ENCODE measurements at regions not wholly inside any gene's neighbourhood (a gene's known extent, or its start where the extent isn't known, plus 50 kb on each side); places are given as distances from the start of the nearest gene placed in this dataset.

GRCh38 chr2:172232708-172233396 is 130.2 kb upstream of the DLX2 start:
- H3K36me3 ChIP-seq (ENCODE audit: insufficient read depth, low read depth, low read length): no peaks in the 10 kb centered on the region
- peaks cover 24% of the 10 kb centered on the region for H3K4me1 ChIP-seq (ENCODE audit: insufficient read depth, low read length)
- no peak overlapping the region for H3K27ac ChIP-seq (ENCODE audit: low read length)
- H3K9ac ChIP-seq (ENCODE audit: low read depth, low read length): no peak overlapping the region
- H3K9me3 ChIP-seq (ENCODE audit: insufficient read depth, low read depth, low read length): no peaks in the 10 kb centered on the region
- no peak overlapping the region for H3K4me3 ChIP-seq (ENCODE audit: low read length)
- H3K27me3 ChIP-seq (ENCODE audit: insufficient read depth, low read length): peaks cover 48% of the 10 kb centered on the region

- no peak overlapping the region for H3K27ac ChIP-seq (ENCODE audit: low read length)
- H3K9ac ChIP-seq (ENCODE audit: low read depth, low read length): peak overlapping the region; percentile 36; the same call in 1 of the 2 replicates
- no peaks in the 10 kb centered on the region for H3K9me3 ChIP-seq (ENCODE audit: insufficient read depth, low read depth, low read length)
- no peaks in the 10 kb centered on the region for H3K36me3 ChIP-seq (ENCODE audit: insufficient read depth, low read depth, low read length)
- H3K4me3 ChIP-seq (ENCODE audit: low read length): peak overlapping the region; percentile 60
- peaks cover 24% of the 10 kb centered on the region for H3K4me1 ChIP-seq (ENCODE audit: insufficient read depth, low read length)
- peaks cover 48% of the 10 kb centered on the region for H3K27me3 ChIP-seq (ENCODE audit: insufficient read depth, low read length)
Measured at GRCh38 chr2:172233987-172234715, 131.5 kb upstream of the DLX2 start.

- H3K4me1 ChIP-seq (ENCODE audit: insufficient read depth, low read length): peaks cover 24% of the 10 kb centered on the region
- no peak overlapping the region for H3K27ac ChIP-seq (ENCODE audit: low read length)
- H3K9ac ChIP-seq (ENCODE audit: low read depth, low read length): peak overlapping the region; percentile 36; the same call in 1 of the 2 replicates
- no peaks in the 10 kb centered on the region for H3K9me3 ChIP-seq (ENCODE audit: insufficient read depth, low read depth, low read length)
- no peaks in the 10 kb centered on the region for H3K36me3 ChIP-seq (ENCODE audit: insufficient read depth, low read depth, low read length)
- peaks cover 48% of the 10 kb centered on the region for H3K27me3 ChIP-seq (ENCODE audit: insufficient read depth, low read length)
- peak overlapping the region; percentile 60 for H3K4me3 ChIP-seq (ENCODE audit: low read length)
Measured at GRCh38 chr2:172234716-172235691, 132.3 kb upstream of the DLX2 start.

- no peak overlapping the region for H3K9ac ChIP-seq (ENCODE audit: low read depth, low read length)
- H3K36me3 ChIP-seq (ENCODE audit: insufficient read depth, low read depth, low read length): no peaks in the 10 kb centered on the region
- no peaks in the 10 kb centered on the region for H3K9me3 ChIP-seq (ENCODE audit: insufficient read depth, low read depth, low read length)
- peaks cover 15% of the 10 kb centered on the region; the same call in 1 of the 2 replicates for H3K4me1 ChIP-seq (ENCODE audit: insufficient read depth, low read length)
- no peak overlapping the region for H3K27ac ChIP-seq (ENCODE audit: low read length)
- H3K4me3 ChIP-seq (ENCODE audit: low read length): no peak overlapping the region
- peaks cover 17% of the 10 kb centered on the region for H3K27me3 ChIP-seq (ENCODE audit: insufficient read depth, low read length)
Measured at GRCh38 chr2:172239944-172240590, 137.4 kb upstream of the DLX2 start.

- peaks cover 8% of the 10 kb centered on the region; the same call in 1 of the 2 replicates for H3K4me1 ChIP-seq (ENCODE audit: insufficient read depth, low read length)
- H3K9me3 ChIP-seq (ENCODE audit: insufficient read depth, low read depth, low read length): no peaks in the 10 kb centered on the region
- no peak overlapping the region for H3K4me3 ChIP-seq (ENCODE audit: low read length)
- H3K27ac ChIP-seq (ENCODE audit: low read length): no peak overlapping the region
- H3K9ac ChIP-seq (ENCODE audit: low read depth, low read length): no peak overlapping the region
- H3K27me3 ChIP-seq (ENCODE audit: insufficient read depth, low read length): peaks cover 6% of the 10 kb centered on the region
- no peaks in the 10 kb centered on the region for H3K36me3 ChIP-seq (ENCODE audit: insufficient read depth, low read depth, low read length)
Measured at GRCh38 chr2:172241222-172241621, 138.5 kb upstream of the DLX2 start.

- peaks cover 8% of the 10 kb centered on the region; the same call in 1 of the 2 replicates for H3K4me1 ChIP-seq (ENCODE audit: insufficient read depth, low read length)
Measured at GRCh38 chr2:172242471-172242870, 139.8 kb upstream of the DLX2 start.

GRCh38 chr2:172242961-172243360 is 140.3 kb upstream of the DLX2 start:
- Histone ChIP-seq H3K27me3 (ENCODE audit: insufficient read depth, low read length) (no peaks in the 10 kb centered on the region), H3K9me3 (ENCODE audit: insufficient read depth, low read depth, low read length) (no peaks in the 10 kb centered on the region), H3K4me3 (ENCODE audit: low read length) (no peak overlapping the region), H3K36me3 (ENCODE audit: insufficient read depth, low read depth, low read length) (no peaks in the 10 kb centered on the region), H3K9ac (ENCODE audit: low read depth, low read length) (no peak overlapping the region), H3K4me1 (ENCODE audit: insufficient read depth, low read length) (peaks cover 8% of the 10 kb centered on the region; the same call in 1 of the 2 replicates), H3K27ac (ENCODE audit: low read length) (no peak overlapping the region)

More at GRCh38 chr2:172242471-172242870, 139.8 kb upstream of the DLX2 start:
- Histone ChIP-seq H3K27ac (ENCODE audit: low read length) (no peak overlapping the region), H3K4me3 (ENCODE audit: low read length) (no peak overlapping the region), H3K36me3 (ENCODE audit: insufficient read depth, low read depth, low read length) (no peaks in the 10 kb centered on the region), H3K9me3 (ENCODE audit: insufficient read depth, low read depth, low read length) (no peaks in the 10 kb centered on the region), H3K27me3 (ENCODE audit: insufficient read depth, low read length) (no peaks in the 10 kb centered on the region), H3K9ac (ENCODE audit: low read depth, low read length) (no peak overlapping the region)

GRCh38 chr2:172244419-172245130 is 141.9 kb upstream of the DLX2 start:
- Histone ChIP-seq H3K27ac (ENCODE audit: low read length) (no peak overlapping the region), H3K9me3 (ENCODE audit: insufficient read depth, low read depth, low read length) (no peaks in the 10 kb centered on the region), H3K4me3 (ENCODE audit: low read length) (no peak overlapping the region), H3K27me3 (ENCODE audit: insufficient read depth, low read length) (no peaks in the 10 kb centered on the region), H3K9ac (ENCODE audit: low read depth, low read length) (no peak overlapping the region), H3K36me3 (ENCODE audit: insufficient read depth, low read depth, low read length) (no peaks in the 10 kb centered on the region), H3K4me1 (ENCODE audit: insufficient read depth, low read length) (peaks cover 15% of the 10 kb centered on the region)

- Histone ChIP-seq H3K27ac (ENCODE audit: low read length) (no peak overlapping the region), H3K9me3 (ENCODE audit: insufficient read depth, low read depth, low read length) (no peaks in the 10 kb centered on the region), H3K9ac (ENCODE audit: low read depth, low read length) (no peak overlapping the region), H3K27me3 (ENCODE audit: insufficient read depth, low read length) (no peaks in the 10 kb centered on the region), H3K36me3 (ENCODE audit: insufficient read depth, low read depth, low read length) (no peaks in the 10 kb centered on the region), H3K4me3 (ENCODE audit: low read length) (no peak overlapping the region), H3K4me1 (ENCODE audit: insufficient read depth, low read length) (peaks cover 25% of the 10 kb centered on the region)
Measured at GRCh38 chr2:172246649-172247048, 143.9 kb upstream of the DLX2 start.

- Histone ChIP-seq H3K4me1 (ENCODE audit: insufficient read depth, low read length) (peaks cover 29% of the 10 kb centered on the region), H3K36me3 (ENCODE audit: insufficient read depth, low read depth, low read length) (no peaks in the 10 kb centered on the region), H3K9ac (ENCODE audit: low read depth, low read length) (no peak overlapping the region), H3K4me3 (ENCODE audit: low read length) (no peak overlapping the region), H3K27me3 (ENCODE audit: insufficient read depth, low read length) (no peaks in the 10 kb centered on the region), H3K9me3 (ENCODE audit: insufficient read depth, low read depth, low read length) (no peaks in the 10 kb centered on the region), H3K27ac (ENCODE audit: low read length) (no peak overlapping the region)
Measured at GRCh38 chr2:172247203-172247602, 144.5 kb upstream of the DLX2 start.
